Rectal smooth muscle tissue (tissue), 1 donor: ENCODE measurements at regions not wholly inside any gene's neighbourhood (a gene's known extent, or its start where the extent isn't known, plus 50 kb on each side); places are given as distances from the start of the nearest gene placed in this dataset.
A peak's percentile ranks its signal among the peaks of the same experiment; 100 is the strongest.

Experiments used
- H3K27ac ChIP-seq: one replicate; pipeline ENCODE4 v1.7.0; 2013; ENCODE audit warnings: low read depth, low read length, inconsistent platforms
- H3K27me3 ChIP-seq: one replicate; pipeline ENCODE4 v1.7.0; 2013; ENCODE audit warnings: low read length; ENCODE audit not compliant: control insufficient read depth, insufficient read depth
- H3K36me3 ChIP-seq: one replicate; pipeline ENCODE4 v1.7.0; 2013; ENCODE audit warnings: low read length; ENCODE audit not compliant: control insufficient read depth, insufficient read depth
- H3K4me1 ChIP-seq: one replicate; pipeline ENCODE4 v1.7.0; 2013; ENCODE audit warnings: low read length; ENCODE audit not compliant: control insufficient read depth, insufficient read depth
- H3K4me3 ChIP-seq: one replicate; pipeline ENCODE4 v1.7.0; 2013; ENCODE audit warnings: low read length
- H3K9ac ChIP-seq: one replicate; pipeline ENCODE4 v1.7.0; 2013; ENCODE audit warnings: low read length

DNA sequence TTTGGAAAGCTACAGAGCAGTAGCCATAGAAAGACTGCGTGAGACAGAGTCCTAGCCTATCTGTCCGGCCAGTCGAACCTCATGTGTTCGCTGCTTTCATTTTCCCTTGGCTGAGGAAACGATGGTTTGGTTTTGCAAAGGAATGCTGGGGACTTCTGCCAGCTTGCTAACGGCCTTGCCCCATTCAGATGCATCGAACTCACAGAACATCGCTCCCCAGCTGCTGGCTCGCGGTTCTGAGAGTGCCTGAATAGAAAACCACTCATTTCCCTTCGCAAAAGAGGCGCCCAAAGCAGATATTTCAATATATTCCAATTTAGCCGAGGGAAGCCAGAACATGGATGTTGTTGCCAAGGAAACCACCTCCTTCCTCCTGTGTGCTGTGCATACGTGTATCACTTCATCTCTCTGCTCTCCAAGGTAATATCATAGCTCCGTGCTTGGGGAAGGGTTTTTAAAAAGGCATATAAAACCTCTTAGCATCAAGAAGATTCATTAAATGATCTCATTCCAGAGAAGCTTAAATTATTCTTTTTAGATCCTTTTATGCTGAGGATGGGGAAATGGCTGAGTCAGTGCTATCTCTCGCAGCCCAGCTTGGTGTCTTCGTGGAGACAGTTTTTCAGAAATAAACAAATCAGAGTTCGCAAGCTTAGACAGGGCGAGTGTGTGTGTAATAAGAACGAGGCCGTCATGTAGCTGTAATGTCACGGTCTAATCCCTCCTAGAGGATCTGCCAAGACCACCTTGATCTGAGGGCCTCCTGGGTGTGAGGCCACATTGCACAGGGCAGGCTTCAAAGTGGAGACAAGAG lies 215.2 kb downstream of the RPS24 start:
- no peaks in the 10 kb centered on the region for H3K27me3 ChIP-seq
- peak overlapping the region; percentile 45 for H3K4me3 ChIP-seq
- no peak overlapping the region for H3K9ac ChIP-seq
- no peaks in the 10 kb centered on the region for H3K36me3 ChIP-seq
- peaks cover 3% of the 10 kb centered on the region for H3K4me1 ChIP-seq
- peak overlapping the region; percentile 35 for H3K27ac ChIP-seq

- H3K36me3 ChIP-seq: no peaks in the 10 kb centered on the region
- no peak overlapping the region for H3K9ac ChIP-seq
- no peaks in the 10 kb centered on the region for H3K27me3 ChIP-seq
- H3K4me3 ChIP-seq: no peak overlapping the region
- peaks cover 3% of the 10 kb centered on the region for H3K4me1 ChIP-seq
- H3K27ac ChIP-seq: no peak overlapping the region
Measured at GRCh38 chr10:78249690-78250089, 216.0 kb downstream of the RPS24 start.

DNA sequence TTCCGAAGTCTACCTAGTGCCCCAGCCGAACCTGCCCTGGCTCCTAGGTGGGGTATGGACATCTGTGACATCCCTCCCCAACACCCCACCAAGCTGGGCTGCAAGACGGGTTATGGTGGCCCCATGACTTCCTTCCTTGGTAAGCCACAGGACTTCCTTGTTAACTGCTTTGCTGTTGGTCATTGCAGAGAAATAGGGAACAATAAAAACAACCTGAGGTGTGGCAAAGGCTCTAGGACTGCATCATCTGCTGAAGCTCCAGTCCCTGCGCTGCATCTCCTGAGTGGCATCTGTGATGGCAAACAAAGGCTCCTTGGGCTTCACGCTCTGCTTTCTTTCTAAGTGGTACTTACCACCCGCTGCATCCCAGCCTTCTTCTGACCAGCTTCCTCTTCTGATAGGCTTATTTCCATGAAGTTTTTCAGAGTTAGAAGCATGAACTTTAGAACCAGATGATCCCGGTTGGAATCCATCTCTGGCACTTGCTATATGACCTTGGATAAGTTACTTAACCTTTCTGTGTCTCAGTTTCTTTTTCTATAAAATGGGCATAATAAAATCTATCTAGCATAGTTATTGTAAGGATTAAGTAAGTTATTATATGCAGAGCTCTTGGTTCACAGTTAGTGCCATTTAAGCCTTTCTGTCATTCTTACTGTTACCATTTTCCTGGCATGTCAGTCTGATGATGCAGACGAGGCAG lies 216.8 kb downstream of the RPS24 start:
- H3K27me3 ChIP-seq: no peaks in the 10 kb centered on the region
- no peak overlapping the region for H3K27ac ChIP-seq
- peaks cover 3% of the 10 kb centered on the region for H3K4me1 ChIP-seq
- H3K9ac ChIP-seq: no peak overlapping the region
- no peaks in the 10 kb centered on the region for H3K36me3 ChIP-seq
- no peak overlapping the region for H3K4me3 ChIP-seq

DNA sequence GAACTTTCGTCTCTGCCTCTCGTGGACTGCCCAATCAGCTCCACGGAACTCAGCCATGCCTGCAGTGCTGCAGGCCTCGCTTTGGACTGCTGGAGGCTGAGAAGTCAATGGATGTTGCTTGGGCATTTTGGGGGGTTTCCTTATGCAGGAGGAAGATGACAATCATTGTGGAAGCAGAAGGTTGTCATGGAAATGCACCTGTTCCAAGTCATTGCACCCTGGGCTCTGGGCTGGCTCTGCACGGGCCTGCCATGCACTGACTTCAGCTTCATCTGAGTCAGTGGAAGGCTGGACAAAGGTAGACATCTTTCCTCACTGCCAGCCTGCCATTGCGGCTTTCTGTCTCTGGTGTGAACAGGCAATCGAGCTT lies 217.3 kb downstream of the RPS24 start:
- Histone ChIP-seq H3K27me3 (no peaks in the 10 kb centered on the region), H3K27ac (no peak overlapping the region), H3K4me1 (peaks cover 3% of the 10 kb centered on the region), H3K36me3 (no peaks in the 10 kb centered on the region), H3K9ac (no peak overlapping the region), H3K4me3 (no peak overlapping the region)

- no peaks in the 10 kb centered on the region for H3K27me3 ChIP-seq
- H3K27ac ChIP-seq: no peak overlapping the region
- no peaks in the 10 kb centered on the region for H3K36me3 ChIP-seq
- H3K9ac ChIP-seq: no peak overlapping the region
- no peak overlapping the region for H3K4me3 ChIP-seq
- peaks cover 3% of the 10 kb centered on the region for H3K4me1 ChIP-seq
Measured at GRCh38 chr10:78252286-78252685, 218.6 kb downstream of the RPS24 start.

- Histone ChIP-seq H3K27ac (no peak overlapping the region), H3K27me3 (no peaks in the 10 kb centered on the region), H3K36me3 (no peaks in the 10 kb centered on the region)
Measured at GRCh38 chr10:78253063-78253853, 219.6 kb downstream of the RPS24 start.

DNA sequence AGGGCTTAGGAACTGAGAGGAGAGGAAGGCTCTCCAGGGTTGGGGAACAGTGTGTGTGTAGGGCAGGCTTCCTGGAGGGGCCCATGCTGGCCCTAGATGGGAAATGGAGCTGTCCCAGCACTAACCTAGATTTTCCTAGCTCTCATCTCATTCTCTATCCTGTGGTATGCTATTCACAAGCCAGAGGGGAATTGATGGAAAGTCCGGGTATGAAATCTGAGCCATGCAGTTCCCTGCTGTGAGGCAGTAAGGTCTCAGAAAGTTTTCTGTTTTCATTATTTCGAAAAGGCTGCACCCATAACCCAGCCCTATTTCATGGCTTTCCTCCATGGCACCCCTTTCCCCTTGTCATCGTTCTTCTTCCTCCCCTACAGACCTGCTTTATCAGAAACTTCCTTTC lies 220.3 kb downstream of the RPS24 start:
- no peak overlapping the region for H3K9ac ChIP-seq

More at GRCh38 chr10:78253063-78253853, 219.6 kb downstream of the RPS24 start:
- H3K4me1 ChIP-seq: peaks cover 1% of the 10 kb centered on the region
- no peak overlapping the region for H3K9ac ChIP-seq
- no peak overlapping the region for H3K4me3 ChIP-seq

DNA sequence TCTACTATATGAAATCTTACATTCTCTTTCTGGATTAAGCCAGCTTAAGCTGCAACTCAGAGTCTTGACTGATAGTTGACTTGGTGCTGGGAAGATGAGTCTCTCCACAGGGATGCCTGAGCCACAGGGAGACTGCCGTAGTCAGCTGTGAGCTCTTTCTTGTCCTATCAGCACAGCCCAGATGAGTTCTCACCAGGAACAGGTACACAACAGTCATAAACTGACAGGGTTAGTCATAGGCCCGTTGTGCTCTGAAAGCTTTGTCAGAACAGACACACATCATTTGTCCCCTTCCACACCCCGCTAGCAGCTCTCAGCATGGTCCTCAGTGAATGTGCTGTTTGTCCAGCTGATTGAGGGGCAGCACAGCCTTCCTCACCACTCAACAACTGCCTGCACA lies 221.6 kb downstream of the RPS24 start:
- H3K27ac ChIP-seq: no peak overlapping the region
- H3K36me3 ChIP-seq: no peaks in the 10 kb centered on the region
- no peak overlapping the region for H3K9ac ChIP-seq

More for the DNA sequence above, 220.3 kb downstream of the RPS24 start:
- Histone ChIP-seq H3K36me3 (no peaks in the 10 kb centered on the region), H3K4me1 (no peaks in the 10 kb centered on the region), H3K27me3 (no peaks in the 10 kb centered on the region), H3K27ac (no peak overlapping the region), H3K4me3 (no peak overlapping the region)

GRCh38 chr10:78255796-78256638 lies 222.4 kb downstream of the RPS24 start:
- no peak overlapping the region for H3K4me3 ChIP-seq
- peak overlapping the region; percentile 65 for H3K27ac ChIP-seq
- H3K9ac ChIP-seq: no peak overlapping the region

More for the DNA sequence above, 221.6 kb downstream of the RPS24 start:
- no peaks in the 10 kb centered on the region for H3K4me1 ChIP-seq
- H3K4me3 ChIP-seq: no peak overlapping the region
- H3K27me3 ChIP-seq: no peaks in the 10 kb centered on the region

DNA sequence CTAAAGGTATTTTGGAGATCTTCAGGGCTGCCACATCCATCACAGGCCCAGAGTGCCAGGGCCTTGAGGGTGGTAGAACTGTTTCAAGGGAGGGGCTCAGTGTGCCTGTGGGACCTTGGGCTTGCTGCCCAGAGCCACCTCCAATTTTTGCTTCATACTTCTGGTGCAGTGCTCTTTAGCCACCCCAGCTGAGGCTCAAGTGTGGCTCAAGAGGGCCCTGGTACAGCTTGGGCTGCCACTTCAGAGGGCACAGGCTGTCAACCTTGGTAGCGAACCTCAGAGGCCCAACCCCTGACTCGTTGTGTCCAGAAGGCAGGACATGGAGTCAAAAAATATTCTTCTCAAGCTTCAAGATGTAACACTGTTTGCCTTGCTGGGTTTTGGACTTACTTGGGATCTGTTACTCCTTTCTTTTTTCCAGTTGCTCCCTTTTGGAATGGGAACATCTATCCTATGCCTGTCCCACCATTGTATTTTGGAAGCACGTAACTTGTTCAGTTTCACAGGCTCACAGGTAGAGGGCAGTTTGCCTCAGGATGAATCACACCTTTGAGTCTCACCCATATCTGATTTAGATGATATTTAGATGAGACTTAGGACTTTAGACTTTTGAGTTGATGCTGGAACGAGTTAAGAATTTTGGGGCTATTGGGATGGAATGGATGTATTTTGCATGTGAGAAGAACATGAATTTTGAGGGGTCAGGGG lies 224.8 kb downstream of the RPS24 start:
- Histone ChIP-seq H3K27ac (no peak overlapping the region), H3K27me3 (no peaks in the 10 kb centered on the region), H3K9ac (no peak overlapping the region), H3K4me3 (no peak overlapping the region), H3K4me1 (no peaks in the 10 kb centered on the region), H3K36me3 (no peaks in the 10 kb centered on the region)

More at GRCh38 chr10:78255796-78256638, 222.4 kb downstream of the RPS24 start:
- Histone ChIP-seq H3K4me1 (no peaks in the 10 kb centered on the region), H3K36me3 (no peaks in the 10 kb centered on the region), H3K27me3 (no peaks in the 10 kb centered on the region)

GRCh38 chr10:78259391-78259790 lies 225.7 kb downstream of the RPS24 start:
- H3K27me3 ChIP-seq: no peaks in the 10 kb centered on the region
- no peak overlapping the region for H3K4me3 ChIP-seq
- H3K27ac ChIP-seq: no peak overlapping the region
- H3K4me1 ChIP-seq: no peaks in the 10 kb centered on the region
- H3K36me3 ChIP-seq: no peaks in the 10 kb centered on the region
- no peak overlapping the region for H3K9ac ChIP-seq
